ENCODE measurements at regions not wholly inside any gene's neighbourhood (a gene's known extent, or its start where the extent isn't known, plus 50 kb on each side); places are given as distances from the start of the nearest gene placed in this dataset.
A peak's percentile ranks its signal among the peaks of the same experiment; 100 is the strongest.

- Histone ChIP-seq H3K4ac (ENCODE audit: low read depth, low read length) (no peak overlapping the region), H4K5ac (ENCODE audit: low read depth, low read length) (no peak overlapping the region), H2AFZ (replicated peaks; ENCODE audit: low read length, poor library complexity) (no peak overlapping the region), H3K27me3 (ENCODE audit: control insufficient read depth, insufficient read depth, low read length) (no peaks in the 10 kb centered on the region), H3K4me1 (ENCODE audit: control insufficient read depth, insufficient read depth, low read length) (no peaks in the 10 kb centered on the region), H2AK5ac (ENCODE audit: low read depth, low read length) (no peak overlapping the region), H3K4me2 (ENCODE audit: low read depth, low read length) (no peak overlapping the region), H2BK15ac (ENCODE audit: low read depth, low read length) (no peak overlapping the region), H4K20me1 (ENCODE audit: insufficient read depth, low read length) (no peaks in the 10 kb centered on the region), H3K9me1 (ENCODE audit: insufficient read depth, low read length) (no peaks in the 10 kb centered on the region), H3K4me3 (ENCODE audit: insufficient read depth, low read depth, low read length) (no peak overlapping the region), H2BK20ac (ENCODE audit: low read depth, low read length) (no peak overlapping the region), H4K91ac (ENCODE audit: insufficient read depth, low read depth, low read length) (no peak overlapping the region), H4K8ac (ENCODE audit: low read depth in 2 of 2, low read length in 2 of 2) (no peak overlapping the region), H3K36me3 (ENCODE audit: control insufficient read depth, insufficient read depth, low read length) (no peaks in the 10 kb centered on the region), H3K14ac (replicated peaks; ENCODE audit: low read depth, low read length) (no peak overlapping the region), H3K9ac (ENCODE audit: low read depth, low read length) (no peak overlapping the region), H3K9me3 (ENCODE audit: control insufficient read depth, insufficient read depth, low read length) (no peaks in the 10 kb centered on the region), H2BK5ac (ENCODE audit: low read depth, low read length, poor library complexity, severe bottlenecking) (no peak overlapping the region), H3K79me1 (ENCODE audit: low read depth in 1 of 2, low read length in 2 of 2) (no peaks in the 10 kb centered on the region), H2AK9ac (replicated peaks; ENCODE audit: low read depth, low read length, poor library complexity) (no peak overlapping the region), H3K18ac (ENCODE audit: low read depth, low read length) (no peak overlapping the region), H3K23ac (ENCODE audit: low read depth, low read length) (no peak overlapping the region), H3K56ac (ENCODE audit: extremely low read depth, insufficient read depth, low read length) (no peak overlapping the region), H3K27ac (ENCODE audit: insufficient read depth, low read length) (no peak overlapping the region), H2BK120ac (ENCODE audit: low read depth, low read length) (no peak overlapping the region)
- BruUV-seq (replicated peaks): no TSS peak
- in situ Hi-C loops (cut with MboI; ENCODE audit: low sequenced_read_pairs): no loop called here
- ChIA-PET POLR2A (ENCODE audit: unreplicated experiment) (no interaction called here), CTCF (no interaction called here)
- no CpG with 5 or more reads among the region's 6 CpGs for WGBS, 2 experiments (ENCODE audit: extremely low coverage in 2 of 2, insufficient read length in 1 of 2)
- TF ChIP-seq CEBPB (IDR thresholded peaks at IDR 0.05; ENCODE audit: low read depth, low read length) (no peak), MAFK (IDR thresholded peaks at IDR 0.05; ENCODE audit: low read depth, low read length) (0 out of 2 replicates have a peak, but pooled peaks have one; percentile 19)
- dilution Hi-C loops (cut with HindIII; ENCODE audit: low sequenced_read_pairs, unreplicated experiment): no loop called here
- intact Hi-C loops (cut with micrococcal nuclease): no loop called here
- no peak for ATAC-seq (ENCODE audit: low read depth)
- DNase-seq: no peak
Measured at GRCh38 chr5:104611135-104611767, 1048.7 kb upstream of the NUDT12 start.

Measured in IMR-90 (cell line).